OCI-LY3 (cell line): ENCODE measurements at regions not wholly inside any gene's neighbourhood (a gene's known extent, or its start where the extent isn't known, plus 50 kb on each side); places are given as distances from the start of the nearest gene placed in this dataset.

Experiments
- CTCF ChIP-seq: fragments of 200-600, 300-600 bp; sonication (generic); IDR thresholded peaks from 2 replicates; pipeline ENCODE4 v1.5.1; 2014; ENCODE audit warnings: antibody characterized with exemption, low read length, low read depth
- EZH2phosphoT487 ChIP-seq: fragments of 200-600 bp; shearing (Covaris generic); IDR thresholded peaks from 2 replicates; pipeline ENCODE4 v1.6.1; 2018; ENCODE audit warnings: antibody characterized with exemption, mixed run types, low read depth

DNA sequence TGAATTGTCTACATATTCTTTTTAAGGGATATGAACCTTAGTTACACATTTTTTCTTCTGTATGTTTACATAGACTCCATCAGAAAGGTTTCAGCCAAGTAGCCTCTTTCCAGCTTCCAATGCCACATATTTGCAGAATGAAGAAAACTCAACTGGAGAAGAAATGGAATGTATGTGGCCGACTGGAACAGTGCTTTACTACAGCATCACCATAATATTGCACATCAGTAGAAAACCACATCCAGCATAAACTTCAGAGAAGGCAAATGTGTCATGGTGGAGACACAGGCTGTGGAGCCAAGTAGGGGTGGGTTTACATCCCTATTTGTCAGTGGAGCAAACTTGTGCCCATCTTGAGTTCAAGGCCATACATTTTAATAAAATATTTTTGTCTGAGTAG, 204.8 kb upstream of the LDB2 start:
- TF ChIP-seq CTCF (no peak), EZH2phosphoT487 (no peak)
